KOPT-K1 (cell line): ENCODE measurements at regions not wholly inside any gene's neighbourhood (a gene's known extent, or its start where the extent isn't known, plus 50 kb on each side); places are given as distances from the start of the nearest gene placed in this dataset.

Experiments
- H3K27ac ChIP-seq: fragments of 200-600 bp; sonication (generic); 2 replicates; pipeline ENCODE4 v1.5.1; 2016; ENCODE audit warnings: antibody characterized with exemption, mild to moderate bottlenecking, low read depth, low read length; ENCODE audit not compliant: poor library complexity, severe bottlenecking
- H3K36me3 ChIP-seq: fragments of 200-600 bp; sonication (generic); 2 replicates; pipeline ENCODE4 v1.5.1; 2017; ENCODE audit warnings: antibody characterized with exemption, mild to moderate bottlenecking, low read length, moderate library complexity; ENCODE audit not compliant: insufficient read depth
- H3K9me3 ChIP-seq: fragments of 200-600 bp; sonication (generic); 2 replicates; pipeline ENCODE4 v1.5.1; 2017; ENCODE audit warnings: antibody characterized with exemption, low read length, mild to moderate bottlenecking; ENCODE audit not compliant: insufficient read depth, poor library complexity, severe bottlenecking

DNA sequence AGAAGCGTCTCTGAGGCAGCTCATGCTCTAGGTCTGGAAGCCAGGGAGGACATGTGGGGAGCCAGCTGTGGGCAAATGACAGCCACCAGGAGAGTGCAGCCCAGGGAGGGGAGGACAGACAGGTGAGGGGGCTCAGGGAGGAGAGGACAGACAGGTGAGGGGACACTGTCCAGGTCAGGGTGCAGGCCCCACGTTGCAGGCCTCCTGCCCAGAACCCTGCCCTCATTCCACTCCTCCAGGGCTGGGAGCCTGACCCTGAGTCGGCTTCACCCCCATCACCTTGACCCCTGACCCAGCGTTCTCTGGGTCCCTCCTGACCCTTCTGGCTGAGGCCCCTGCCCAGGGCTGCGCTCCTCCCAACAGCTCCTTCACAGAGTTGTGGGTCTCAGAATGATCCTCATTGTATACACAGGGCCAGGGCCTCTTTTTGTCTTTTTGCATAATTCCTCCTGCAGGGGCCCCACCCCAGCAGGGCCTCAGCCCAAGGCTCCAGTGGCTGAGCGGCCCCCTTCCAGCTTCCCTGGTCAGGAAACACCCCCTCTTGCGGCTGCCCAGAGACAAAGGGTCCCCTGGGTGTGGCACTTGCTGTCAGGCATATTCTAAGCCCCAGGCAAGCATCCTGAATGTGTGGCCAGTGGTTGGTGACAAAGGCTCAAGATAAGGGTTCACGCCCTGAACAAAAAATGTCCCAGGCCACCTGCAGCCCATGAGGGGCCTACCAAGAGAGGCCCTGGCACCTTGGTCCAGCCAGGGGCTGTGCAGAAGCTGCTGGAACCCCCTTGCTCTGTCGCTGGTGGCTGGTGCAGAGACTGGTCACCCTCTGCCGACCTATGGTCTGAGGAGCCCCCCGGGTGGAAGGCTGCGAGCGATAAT, 853.0 kb downstream of the BRD1 start:
- no peaks in the 10 kb centered on the region for H3K36me3 ChIP-seq
- no peaks in the 10 kb centered on the region for H3K9me3 ChIP-seq
- H3K27ac ChIP-seq: no peak overlapping the region

GRCh38 chr22:48973694-48974041, 854.0 kb downstream of the BRD1 start:
- Histone ChIP-seq H3K9me3 (no peaks in the 10 kb centered on the region), H3K27ac (no peak overlapping the region), H3K36me3 (no peaks in the 10 kb centered on the region)

DNA sequence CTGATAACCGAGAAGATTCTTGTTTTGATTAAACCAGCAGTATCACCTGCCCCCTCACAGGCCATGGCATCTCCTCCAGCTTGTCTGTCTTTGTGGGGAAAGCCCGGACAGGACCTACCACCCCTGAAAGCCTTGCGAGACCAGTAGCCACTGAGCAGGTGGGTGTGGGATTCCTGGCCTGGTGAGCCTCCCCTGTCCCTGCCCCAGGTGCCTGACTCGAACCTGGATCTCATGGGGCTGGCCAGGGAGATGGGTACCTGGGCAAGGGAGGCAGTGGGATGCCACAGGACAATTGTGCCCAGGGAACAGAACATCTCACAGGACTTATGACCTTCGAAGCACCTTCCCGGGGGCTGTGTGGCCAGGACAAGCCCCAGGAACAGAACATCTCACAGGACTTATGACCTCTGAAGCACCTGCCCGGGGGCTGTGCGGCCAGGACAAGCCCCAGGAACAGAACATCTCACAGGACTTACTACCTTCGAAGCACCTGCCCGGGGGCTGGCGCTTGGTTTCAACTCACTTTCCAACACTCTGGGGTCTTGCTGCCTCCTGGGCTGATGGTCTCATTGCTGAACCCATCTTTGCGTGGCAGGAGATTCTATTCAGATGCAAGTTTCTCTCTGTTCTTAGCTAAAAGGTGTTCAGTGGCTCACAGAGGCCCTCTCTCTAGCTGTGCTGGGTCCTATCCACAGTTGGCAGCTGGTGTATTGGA, 854.5 kb downstream of the BRD1 start:
- H3K9me3 ChIP-seq: no peaks in the 10 kb centered on the region
- H3K27ac ChIP-seq: no peak overlapping the region
- H3K36me3 ChIP-seq: no peaks in the 10 kb centered on the region

GRCh38 chr22:48968201-48968959, 859.3 kb downstream of the BRD1 start:
- no peak overlapping the region for H3K27ac ChIP-seq
- no peaks in the 10 kb centered on the region for H3K36me3 ChIP-seq
- H3K9me3 ChIP-seq: no peaks in the 10 kb centered on the region

DNA sequence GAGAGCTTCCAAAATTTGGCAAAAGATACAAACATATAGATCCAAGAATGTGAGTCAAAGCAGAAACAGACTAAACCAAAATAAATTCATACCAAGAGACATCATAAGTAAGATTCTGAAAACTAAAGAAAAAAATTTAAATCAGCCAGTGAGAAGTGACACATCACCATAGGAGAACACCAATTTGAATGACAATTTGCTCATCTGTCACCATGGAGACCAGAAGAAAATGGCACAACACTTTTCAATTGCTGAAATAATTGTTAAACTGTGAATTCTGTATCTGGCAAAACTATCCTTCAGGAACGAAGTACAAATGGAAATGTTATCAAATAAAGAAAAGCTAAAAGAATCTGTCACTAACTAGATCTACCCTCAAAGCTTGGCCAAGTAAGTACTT, 864.3 kb downstream of the BRD1 start:
- Histone ChIP-seq H3K9me3 (no peaks in the 10 kb centered on the region), H3K36me3 (no peaks in the 10 kb centered on the region), H3K27ac (no peak overlapping the region)

DNA sequence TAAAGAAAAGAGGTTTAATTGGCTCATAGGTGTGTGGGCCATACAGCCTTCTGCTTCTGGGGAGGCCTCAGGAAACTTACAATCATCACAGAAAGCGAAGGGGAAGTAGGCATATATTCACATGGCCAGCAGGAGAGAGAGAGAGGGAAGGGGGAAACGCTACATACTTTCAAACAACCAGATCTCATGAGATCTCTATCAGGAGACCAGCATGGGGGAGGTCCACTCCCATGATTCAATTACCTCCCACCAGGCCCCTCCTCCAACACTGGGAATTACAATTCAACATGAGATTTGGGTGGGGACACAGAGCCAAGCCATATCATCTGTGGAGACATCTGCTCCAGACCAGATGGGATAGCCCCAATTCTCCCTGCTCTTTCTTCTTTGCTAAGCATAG, 866.0 kb downstream of the BRD1 start:
- no peak overlapping the region for H3K27ac ChIP-seq
- no peaks in the 10 kb centered on the region for H3K9me3 ChIP-seq
- H3K36me3 ChIP-seq: no peaks in the 10 kb centered on the region

GRCh38 chr22:48960980-48961660, 866.6 kb downstream of the BRD1 start:
- Histone ChIP-seq H3K36me3 (no peaks in the 10 kb centered on the region), H3K27ac (no peak overlapping the region), H3K9me3 (no peaks in the 10 kb centered on the region)

- H3K27ac ChIP-seq: no peak overlapping the region
- no peaks in the 10 kb centered on the region for H3K36me3 ChIP-seq
- H3K9me3 ChIP-seq: no peaks in the 10 kb centered on the region
Measured at GRCh38 chr22:48960576-48960975, 867.1 kb downstream of the BRD1 start.

- Histone ChIP-seq H3K27ac (no peak overlapping the region), H3K36me3 (no peaks in the 10 kb centered on the region), H3K9me3 (no peaks in the 10 kb centered on the region)
Measured at GRCh38 chr22:48959496-48959895, 868.2 kb downstream of the BRD1 start.

DNA sequence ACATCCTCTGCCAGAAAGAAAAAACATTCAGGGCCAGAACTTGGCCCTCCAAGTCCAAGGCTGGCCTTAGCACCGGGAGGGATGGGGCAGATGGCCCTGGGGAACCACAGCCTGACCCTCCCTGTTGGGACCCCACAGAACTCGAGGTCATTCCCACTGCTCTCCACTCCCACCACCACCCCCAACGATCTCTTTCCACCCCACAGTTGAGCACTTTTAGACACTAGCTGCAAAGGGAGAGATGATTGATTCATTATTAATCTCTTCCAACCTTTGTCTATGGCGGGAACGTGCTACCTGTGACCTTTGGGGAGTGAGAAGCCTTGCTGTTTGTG, 869.7 kb downstream of the BRD1 start:
- no peak overlapping the region for H3K27ac ChIP-seq
- H3K36me3 ChIP-seq: no peaks in the 10 kb centered on the region
- no peaks in the 10 kb centered on the region for H3K9me3 ChIP-seq

- Histone ChIP-seq H3K9me3 (no peaks in the 10 kb centered on the region), H3K27ac (no peak overlapping the region), H3K36me3 (no peaks in the 10 kb centered on the region)
Measured at GRCh38 chr22:48957311-48957986, 870.2 kb downstream of the BRD1 start.

- Histone ChIP-seq H3K27ac (no peak overlapping the region), H3K36me3 (no peaks in the 10 kb centered on the region), H3K9me3 (no peaks in the 10 kb centered on the region)
Measured at GRCh38 chr22:48955351-48956311, 872.0 kb downstream of the BRD1 start.

- Histone ChIP-seq H3K27ac (no peak overlapping the region), H3K36me3 (no peaks in the 10 kb centered on the region), H3K9me3 (no peaks in the 10 kb centered on the region)
Measured at GRCh38 chr22:48954781-48955311, 872.8 kb downstream of the BRD1 start.
